ENCODE measurements at regions not wholly inside any gene's neighbourhood (a gene's known extent, or its start where the extent isn't known, plus 50 kb on each side); places are given as distances from the start of the nearest gene placed in this dataset.

DNA sequence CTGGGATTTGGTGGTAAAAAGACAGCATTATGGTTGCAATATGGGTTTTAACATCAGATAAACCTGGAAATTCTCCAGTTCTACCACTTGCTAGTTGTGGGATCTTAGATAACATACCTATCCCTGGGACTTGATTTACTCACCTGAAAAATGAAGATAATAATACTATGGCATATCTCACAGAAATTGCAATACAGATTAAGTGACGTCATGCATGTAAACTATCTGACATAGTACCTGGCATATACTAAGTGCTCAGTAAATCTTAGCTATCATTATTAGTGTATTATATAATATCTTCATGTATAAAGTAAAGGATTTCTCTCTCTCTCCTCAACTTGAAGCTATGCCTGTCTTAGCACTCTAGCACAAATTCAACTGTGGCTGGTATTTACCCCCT, 192.5 kb downstream of the PCDH19 start:
- Histone ChIP-seq H3K27ac (no peak overlapping the region), H3K4me3 (no peak overlapping the region), H3K9me3 (replicated peaks in 1 of 3) (no peaks in the 10 kb centered on the region), H3K36me3 (replicated peaks in 1 of 2) (no peaks in the 10 kb centered on the region), H3K4me1 (replicated peaks in 1 of 2) (no peaks in the 10 kb centered on the region), H3K27me3 (peaks cover 31% of the 10 kb centered on the region)
- DNase-seq = no peak
- WGBS, 4 donors = 39 to 55% (median 47%) methylated on average over 1 of the region's 1 CpG
- TF ChIP-seq CTCF (IDR thresholded peaks at IDR 0.05) (no peak), POLR2A (IDR thresholded peaks at IDR 0.05) (no peak)
- intact Hi-C loops (cut with DNase I) = no loop called here

GRCh38 chrX:100216083-100216482, 194.0 kb downstream of the PCDH19 start:
- intact Hi-C loops (cut with DNase I) = no loop called here
- WGBS, 4 donors = 55 to 81% (median 63%) methylated on average over 4 of the region's 4 CpGs
- Histone ChIP-seq H3K9me3 (replicated peaks in 1 of 3) (no peaks in the 10 kb centered on the region), H3K36me3 (replicated peaks in 1 of 2) (no peaks in the 10 kb centered on the region), H3K4me1 (replicated peaks in 1 of 2) (no peaks in the 10 kb centered on the region), H3K4me3 (no peak overlapping the region), H3K27ac (no peak overlapping the region), H3K27me3 (peaks cover 23% of the 10 kb centered on the region)
- no peak for DNase-seq
- TF ChIP-seq POLR2A (IDR thresholded peaks at IDR 0.05) (no peak), CTCF (IDR thresholded peaks at IDR 0.05) (no peak)

- intact Hi-C loops (cut with DNase I) = no loop called here
- Histone ChIP-seq H3K9me3 (replicated peaks in 1 of 3) (no peaks in the 10 kb centered on the region), H3K27me3 (no peaks in the 10 kb centered on the region)
Observed at GRCh38 chrX:100208076-100208475, 202.0 kb downstream of the PCDH19 start.

GRCh38 chrX:100207331-100208024, 202.6 kb downstream of the PCDH19 start:
- no peaks in the 10 kb centered on the region for H3K27me3 ChIP-seq
- 30 to 48% (median 41%) methylated on average over 5 of the region's 5 CpGs for WGBS, 4 donors

More at GRCh38 chrX:100208076-100208475, 202.0 kb downstream of the PCDH19 start:
- H3K4me3 ChIP-seq = no peak overlapping the region
- no peak for TF ChIP-seq POLR2A (IDR thresholded peaks at IDR 0.05)
- no peak for TF ChIP-seq CTCF (IDR thresholded peaks at IDR 0.05)
- no peaks in the 10 kb centered on the region for H3K4me1 ChIP-seq (replicated peaks in 1 of 2)
- DNase-seq = no peak
- no peaks in the 10 kb centered on the region for H3K36me3 ChIP-seq (replicated peaks in 1 of 2)
- no peak overlapping the region for H3K27ac ChIP-seq

More at GRCh38 chrX:100207331-100208024, 202.6 kb downstream of the PCDH19 start:
- Histone ChIP-seq H3K4me3 (no peak overlapping the region), H3K9me3 (replicated peaks in 1 of 3) (no peaks in the 10 kb centered on the region), H3K36me3 (replicated peaks in 1 of 2) (no peaks in the 10 kb centered on the region), H3K4me1 (replicated peaks in 1 of 2) (no peaks in the 10 kb centered on the region), H3K27ac (no peak overlapping the region)
- intact Hi-C loops (cut with DNase I) = no loop called here
- TF ChIP-seq POLR2A (IDR thresholded peaks at IDR 0.05) (no peak), CTCF (IDR thresholded peaks at IDR 0.05) (no peak)
- no peak for DNase-seq
